HG03066 (cell line): ENCODE measurements at regions not wholly inside any gene's neighbourhood (a gene's known extent, or its start where the extent isn't known, plus 50 kb on each side); places are given as distances from the start of the nearest gene placed in this dataset.

Experiments
- ATAC-seq: cut with Tn5 transposase; IDR thresholded peaks from one replicate; pipeline ENCODE4 v1.9.1; 2021; ENCODE audit warnings: low read depth; ENCODE audit not compliant: unreplicated experiment

GRCh38 chr10:113431398-113432160, 121.3 kb upstream of the HABP2 start:
- no peak for ATAC-seq

- ATAC-seq = no peak
These were observed 119.1 kb upstream of the HABP2 start for GRCh38 chr10:113433711-113434110.

GRCh38 chr10:113434315-113434714, 118.5 kb upstream of the HABP2 start:
- ATAC-seq = no peak

- no peak for ATAC-seq
These were observed 117.9 kb upstream of the HABP2 start for GRCh38 chr10:113434950-113435349.

- ATAC-seq = no peak
These were observed 117.0 kb upstream of the HABP2 start for GRCh38 chr10:113435881-113436280.

- no peak for ATAC-seq
These were observed 116.0 kb upstream of the HABP2 start for GRCh38 chr10:113436851-113437250.

- no peak for ATAC-seq
These were observed 114.2 kb upstream of the HABP2 start for GRCh38 chr10:113438652-113439051.

- no peak for ATAC-seq
These were observed 111.6 kb upstream of the HABP2 start for GRCh38 chr10:113441220-113441619.

- ATAC-seq = no peak
These were observed 111.1 kb upstream of the HABP2 start for GRCh38 chr10:113441686-113442270.

- ATAC-seq = no peak
These were observed 110.5 kb upstream of the HABP2 start for GRCh38 chr10:113442336-113442735.

GRCh38 chr10:113443141-113443925, 109.5 kb upstream of the HABP2 start:
- ATAC-seq = no peak

- no peak for ATAC-seq
These were observed 108.0 kb upstream of the HABP2 start for GRCh38 chr10:113444766-113445365.

GRCh38 chr10:113445736-113446135, 107.1 kb upstream of the HABP2 start:
- no peak for ATAC-seq

- no peak for ATAC-seq
These were observed 106.1 kb upstream of the HABP2 start for GRCh38 chr10:113446739-113447138.

- no peak for ATAC-seq
These were observed 105.6 kb upstream of the HABP2 start for GRCh38 chr10:113447278-113447677.

GRCh38 chr10:113449006-113449695, 103.7 kb upstream of the HABP2 start:
- ATAC-seq = no peak

- ATAC-seq = no peak
These were observed 102.6 kb upstream of the HABP2 start for GRCh38 chr10:113450046-113450804.

GRCh38 chr10:113450906-113451305, 101.9 kb upstream of the HABP2 start:
- no peak for ATAC-seq

GRCh38 chr10:113452146-113452845, 100.6 kb upstream of the HABP2 start:
- ATAC-seq = no peak
